ENCODE measurements at regions not wholly inside any gene's neighbourhood (a gene's known extent, or its start where the extent isn't known, plus 50 kb on each side); places are given as distances from the start of the nearest gene placed in this dataset.

DNA sequence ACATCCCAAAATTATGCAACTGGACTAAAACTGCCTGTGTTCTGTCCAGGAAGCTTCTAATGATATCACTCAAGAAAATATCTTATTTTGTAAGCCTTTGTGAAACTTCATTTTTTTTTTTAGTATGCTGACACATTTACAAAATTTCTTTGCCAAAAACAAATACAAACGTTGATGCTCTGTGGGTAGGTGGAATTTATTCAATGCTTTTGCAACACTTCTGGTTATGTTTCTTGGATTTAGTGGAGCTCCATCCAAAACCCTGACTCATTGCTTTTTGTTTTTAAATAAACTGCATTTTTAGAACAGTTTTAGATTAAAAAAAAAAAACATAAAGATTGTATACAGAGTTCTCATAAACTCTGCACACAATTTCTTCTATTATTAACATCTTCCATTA, 250.9 kb upstream of the MAOA start:
- no TSS peak for BruUV-seq (replicated peaks)
- TF ChIP-seq CTCF (conservative IDR thresholded peaks at IDR 0.05; ENCODE audit: low read length) (no peak), EZH2phosphoT487 (IDR thresholded peaks at IDR 0.05; ENCODE audit: borderline replicate concordance, low read depth, low read length) (no peak)
- DNase-seq (ENCODE audit: low spot score) = no peak
- Histone ChIP-seq H3K9me2 (ENCODE audit: insufficient read depth, low read length) (no peaks in the 10 kb centered on the region), H4K20me1 (ENCODE audit: insufficient read depth, low read length) (no peaks in the 10 kb centered on the region), H3K4me1 (ENCODE audit: insufficient read depth, low read length, poor library complexity, severe bottlenecking) (no peaks in the 10 kb centered on the region), H3K79me2 (ENCODE audit: insufficient read depth, low read depth, low read length) (no peaks in the 10 kb centered on the region), H3K4me3 (ENCODE audit: low read depth, low read length, poor library complexity, severe bottlenecking) (no peak overlapping the region), H3K27ac (ENCODE audit: low read depth, low read length, poor library complexity, severe bottlenecking) (no peak overlapping the region), H3K36me3 (ENCODE audit: insufficient read depth, low read length) (no peaks in the 10 kb centered on the region), H2AFZ (ENCODE audit: low read length) (no peak overlapping the region), H3K4me2 (ENCODE audit: low read length) (no peak overlapping the region), H3K9me3 (ENCODE audit: low read length) (no peaks in the 10 kb centered on the region)
- POLR2A ChIA-PET = no interaction called here
- intact Hi-C loops (cut with micrococcal nuclease; ENCODE audit: unreplicated experiment) = no loop called here
- CTCF ChIA-PET (ENCODE audit: unreplicated experiment) = no interaction called here

DNA sequence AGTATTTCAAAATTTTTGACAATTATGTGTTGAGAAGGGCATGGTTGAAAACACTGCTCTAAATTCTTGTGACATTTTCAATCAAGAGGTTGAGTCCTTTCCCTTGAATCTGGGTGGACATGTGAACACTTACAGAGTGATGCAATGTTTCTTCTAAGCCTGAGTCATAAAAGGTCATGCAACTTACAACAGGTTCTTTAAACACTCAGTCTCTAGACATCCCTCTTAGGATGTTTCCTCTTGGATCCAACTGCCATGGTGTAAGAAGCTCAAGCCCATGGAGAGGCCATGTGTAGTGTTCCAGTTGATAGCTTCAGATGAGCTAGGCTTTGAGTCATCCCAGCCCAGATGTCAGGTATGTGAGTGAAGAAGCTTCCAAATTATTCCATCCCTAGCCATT, 232.2 kb upstream of the MAOA start:
- Histone ChIP-seq H3K4me3 (ENCODE audit: low read depth, low read length, poor library complexity, severe bottlenecking) (no peak overlapping the region), H2AFZ (ENCODE audit: low read length) (no peak overlapping the region), H3K9me3 (ENCODE audit: low read length) (no peaks in the 10 kb centered on the region), H3K4me1 (ENCODE audit: insufficient read depth, low read length, poor library complexity, severe bottlenecking) (no peaks in the 10 kb centered on the region), H3K9me2 (ENCODE audit: insufficient read depth, low read length) (no peaks in the 10 kb centered on the region), H3K27ac (ENCODE audit: low read depth, low read length, poor library complexity, severe bottlenecking) (no peak overlapping the region), H3K79me2 (ENCODE audit: insufficient read depth, low read depth, low read length) (no peaks in the 10 kb centered on the region), H4K20me1 (ENCODE audit: insufficient read depth, low read length) (no peaks in the 10 kb centered on the region), H3K4me2 (ENCODE audit: low read length) (no peak overlapping the region), H3K36me3 (ENCODE audit: insufficient read depth, low read length) (no peaks in the 10 kb centered on the region)
- DNase-seq (ENCODE audit: low spot score) = no peak
- TF ChIP-seq EZH2phosphoT487 (IDR thresholded peaks at IDR 0.05; ENCODE audit: borderline replicate concordance, low read depth, low read length) (no peak), CTCF (conservative IDR thresholded peaks at IDR 0.05; ENCODE audit: low read length) (no peak)
- intact Hi-C loops (cut with micrococcal nuclease; ENCODE audit: unreplicated experiment) = no loop called here
- ChIA-PET POLR2A (no interaction called here), CTCF (ENCODE audit: unreplicated experiment) (no interaction called here)
- no TSS peak for BruUV-seq (replicated peaks)

DNA sequence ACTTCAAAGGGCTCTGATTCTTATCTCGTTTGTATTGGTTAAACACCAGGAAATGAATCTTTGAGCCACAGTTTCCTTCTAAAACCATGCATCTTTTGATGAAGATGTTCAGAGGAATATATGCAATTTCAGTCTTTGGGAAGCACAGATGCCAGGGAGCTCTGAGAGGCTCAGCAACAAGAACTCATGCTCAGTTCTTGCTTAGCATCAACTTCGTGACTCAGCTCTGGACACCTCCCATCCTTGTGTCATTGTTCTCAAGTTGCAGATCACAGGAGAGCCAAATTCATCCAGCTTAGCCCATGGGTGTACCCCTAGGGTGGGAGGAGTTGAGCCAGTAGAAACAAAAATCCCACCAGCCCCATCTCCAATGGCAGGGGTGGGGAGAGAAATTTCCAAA, 219.6 kb upstream of the MAOA start:
- no peak for DNase-seq (ENCODE audit: low spot score)
- Histone ChIP-seq H3K4me1 (ENCODE audit: insufficient read depth, low read length, poor library complexity, severe bottlenecking) (no peaks in the 10 kb centered on the region), H3K79me2 (ENCODE audit: insufficient read depth, low read depth, low read length) (no peaks in the 10 kb centered on the region), H2AFZ (ENCODE audit: low read length) (no peak overlapping the region), H4K20me1 (ENCODE audit: insufficient read depth, low read length) (no peaks in the 10 kb centered on the region), H3K9me3 (ENCODE audit: low read length) (no peaks in the 10 kb centered on the region), H3K36me3 (ENCODE audit: insufficient read depth, low read length) (no peaks in the 10 kb centered on the region), H3K27ac (ENCODE audit: low read depth, low read length, poor library complexity, severe bottlenecking) (no peak overlapping the region), H3K4me3 (ENCODE audit: low read depth, low read length, poor library complexity, severe bottlenecking) (no peak overlapping the region), H3K9me2 (ENCODE audit: insufficient read depth, low read length) (no peaks in the 10 kb centered on the region), H3K4me2 (ENCODE audit: low read length) (no peak overlapping the region)
- intact Hi-C loops (cut with micrococcal nuclease; ENCODE audit: unreplicated experiment) = no loop called here
- ChIA-PET POLR2A (no interaction called here), CTCF (ENCODE audit: unreplicated experiment) (no interaction called here)
- no TSS peak for BruUV-seq (replicated peaks)
- TF ChIP-seq EZH2phosphoT487 (IDR thresholded peaks at IDR 0.05; ENCODE audit: borderline replicate concordance, low read depth, low read length) (no peak), CTCF (conservative IDR thresholded peaks at IDR 0.05; ENCODE audit: low read length) (no peak)
